ENCODE measurements at regions not wholly inside any gene's neighbourhood (a gene's known extent, or its start where the extent isn't known, plus 50 kb on each side); places are given as distances from the start of the nearest gene placed in this dataset.

DNA sequence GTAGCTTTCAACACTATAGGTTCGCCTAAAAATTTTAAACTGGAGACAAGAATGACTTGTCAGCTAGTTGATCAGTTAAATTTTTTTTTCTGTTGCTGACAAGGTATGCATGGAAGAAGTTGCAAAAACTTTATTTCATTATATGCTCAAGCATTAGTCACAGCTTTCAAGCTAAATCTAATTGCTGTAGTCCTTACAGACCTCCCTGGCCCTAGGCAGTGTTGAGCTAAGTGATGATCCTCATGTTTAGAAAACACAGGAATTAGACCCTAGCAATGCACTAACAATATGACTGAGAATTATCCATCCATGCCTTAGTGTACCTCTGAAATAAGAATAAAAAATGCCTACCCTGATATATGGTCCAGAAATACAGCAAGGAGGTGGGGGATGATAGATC is 253.4 kb downstream of the SP3 start:
- TF ChIP-seq, protein P1, sequence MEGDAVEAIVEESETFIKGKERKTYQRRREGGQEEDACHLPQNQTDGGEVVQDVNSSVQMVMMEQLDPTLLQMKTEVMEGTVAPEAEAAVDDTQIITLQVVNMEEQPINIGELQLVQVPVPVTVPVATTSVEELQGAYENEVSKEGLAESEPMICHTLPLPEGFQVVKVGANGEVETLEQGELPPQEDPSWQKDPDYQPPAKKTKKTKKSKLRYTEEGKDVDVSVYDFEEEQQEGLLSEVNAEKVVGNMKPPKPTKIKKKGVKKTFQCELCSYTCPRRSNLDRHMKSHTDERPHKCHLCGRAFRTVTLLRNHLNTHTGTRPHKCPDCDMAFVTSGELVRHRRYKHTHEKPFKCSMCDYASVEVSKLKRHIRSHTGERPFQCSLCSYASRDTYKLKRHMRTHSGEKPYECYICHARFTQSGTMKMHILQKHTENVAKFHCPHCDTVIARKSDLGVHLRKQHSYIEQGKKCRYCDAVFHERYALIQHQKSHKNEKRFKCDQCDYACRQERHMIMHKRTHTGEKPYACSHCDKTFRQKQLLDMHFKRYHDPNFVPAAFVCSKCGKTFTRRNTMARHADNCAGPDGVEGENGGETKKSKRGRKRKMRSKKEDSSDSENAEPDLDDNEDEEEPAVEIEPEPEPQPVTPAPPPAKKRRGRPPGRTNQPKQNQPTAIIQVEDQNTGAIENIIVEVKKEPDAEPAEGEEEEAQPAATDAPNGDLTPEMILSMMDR (IDR thresholded peaks at IDR 0.05) = no peak
- TF ChIP-seq ZFX (IDR thresholded peaks at IDR 0.05; ENCODE audit: borderline replicate concordance) = no peak
